Progenitor cell of endocrine pancreas (in vitro differentiated cells): ENCODE measurements at regions not wholly inside any gene's neighbourhood (a gene's known extent, or its start where the extent isn't known, plus 50 kb on each side); places are given as distances from the start of the nearest gene placed in this dataset.

Experiments
- DNase-seq: peaks from one replicate; pipeline ENCODE4 v3.0.0; 2021; ENCODE audit warnings: low spot score; ENCODE audit not compliant: unreplicated experiment
- H3K27ac Mint-ChIP-seq: 2 replicates; pipeline ENCODE4 v1.8.0; 2021; ENCODE audit warnings: mild to moderate bottlenecking, moderate library complexity, mixed read lengths
- H3K27me3 Mint-ChIP-seq: 2 replicates; pipeline ENCODE4 v1.8.0; 2021; ENCODE audit warnings: mixed read lengths
- H3K36me3 Mint-ChIP-seq: 2 replicates; pipeline ENCODE4 v1.8.0; 2022; ENCODE audit warnings: mixed read lengths; ENCODE audit not compliant: insufficient read depth
- H3K4me1 Mint-ChIP-seq: 2 replicates; pipeline ENCODE4 v1.8.0; 2021; ENCODE audit warnings: low read depth, mixed read lengths
- H3K4me3 Mint-ChIP-seq: 2 replicates; pipeline ENCODE4 v1.8.0; 2021; ENCODE audit warnings: low read depth, mild to moderate bottlenecking, moderate library complexity, mixed read lengths
- H3K9me3 Mint-ChIP-seq: 2 replicates; pipeline ENCODE4 v1.8.0; 2021; ENCODE audit warnings: low read depth, mixed read lengths
- CTCF ChIP-seq: fragments of 200-600 bp; sonication (generic); IDR thresholded peaks from one replicate; pipeline ENCODE4 v1.5.0; 2021; ENCODE audit warnings: antibody characterized with exemption, mild to moderate bottlenecking; ENCODE audit not compliant: unreplicated experiment

GRCh38 chrX:9235722-9236121, 201.8 kb upstream of the FAM9B start:
- Mint-ChIP-seq H3K27ac (no peak overlapping the region), H3K27me3 (no peaks in the 10 kb centered on the region), H3K36me3 (no peaks in the 10 kb centered on the region), H3K9me3 (peaks cover 10% of the 10 kb centered on the region), H3K4me1 (no peaks in the 10 kb centered on the region), H3K4me3 (no peak overlapping the region)
- DNase-seq: no peak
- TF ChIP-seq CTCF: no peak

- DNase-seq: no peak
- H3K27ac Mint-ChIP-seq: no peak overlapping the region
- H3K4me3 Mint-ChIP-seq: no peak overlapping the region
- TF ChIP-seq CTCF: no peak
- no peaks in the 10 kb centered on the region for H3K9me3 Mint-ChIP-seq
- no peaks in the 10 kb centered on the region for H3K27me3 Mint-ChIP-seq
- H3K4me1 Mint-ChIP-seq: no peaks in the 10 kb centered on the region
- no peaks in the 10 kb centered on the region for H3K36me3 Mint-ChIP-seq
Measured at GRCh38 chrX:9240956-9241355, 207.0 kb upstream of the FAM9B start.

- H3K36me3 Mint-ChIP-seq: no peaks in the 10 kb centered on the region
- no peaks in the 10 kb centered on the region for H3K27me3 Mint-ChIP-seq
- no peak for TF ChIP-seq CTCF
- no peak overlapping the region for H3K4me3 Mint-ChIP-seq
- no peak overlapping the region for H3K27ac Mint-ChIP-seq
- no peaks in the 10 kb centered on the region for H3K9me3 Mint-ChIP-seq
- DNase-seq: no peak
- no peaks in the 10 kb centered on the region for H3K4me1 Mint-ChIP-seq
Measured at GRCh38 chrX:9241427-9241826, 207.5 kb upstream of the FAM9B start.

GRCh38 chrX:9249051-9249846, 215.3 kb upstream of the FAM9B start:
- Mint-ChIP-seq H3K27me3 (no peaks in the 10 kb centered on the region), H3K4me3 (no peak overlapping the region), H3K9me3 (peaks cover 12% of the 10 kb centered on the region), H3K4me1 (no peaks in the 10 kb centered on the region), H3K27ac (no peak overlapping the region), H3K36me3 (no peaks in the 10 kb centered on the region)
- TF ChIP-seq CTCF: no peak
- DNase-seq: no peak

- Mint-ChIP-seq H3K36me3 (no peaks in the 10 kb centered on the region), H3K27me3 (no peaks in the 10 kb centered on the region), H3K4me3 (no peak overlapping the region), H3K4me1 (no peaks in the 10 kb centered on the region), H3K27ac (no peak overlapping the region), H3K9me3 (peaks cover 22% of the 10 kb centered on the region)
- DNase-seq: no peak
- no peak for TF ChIP-seq CTCF
Measured at GRCh38 chrX:9252182-9252581, 212.7 kb upstream of the TBL1X start.
